ENCODE measurements at regions not wholly inside any gene's neighbourhood (a gene's known extent, or its start where the extent isn't known, plus 50 kb on each side); places are given as distances from the start of the nearest gene placed in this dataset.
"Not testable (repeated sequence)": the region's sequence is repeated elsewhere in the genome, so short reads cannot be mapped to it uniquely, and the experiment has no call there.

DNA sequence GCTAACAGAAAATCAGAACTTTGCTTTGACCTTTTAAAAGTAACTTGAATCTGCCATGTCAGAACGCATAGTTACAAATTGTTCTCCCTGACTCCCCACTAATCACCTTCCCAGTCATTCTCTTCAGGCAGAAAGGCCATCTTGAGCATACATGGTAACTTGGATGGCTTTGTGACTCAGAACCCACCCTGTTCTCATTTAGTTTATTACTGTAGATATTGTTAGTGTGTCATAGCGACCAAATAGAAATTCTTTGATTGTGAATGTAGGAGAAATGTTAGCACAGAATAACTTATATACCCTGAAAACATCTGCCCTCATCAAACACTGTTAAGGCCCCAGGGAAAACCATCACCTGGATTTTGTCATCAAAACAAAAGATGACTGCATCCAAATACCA lies 382.0 kb downstream of the MAGEB5 start:
- no peak for DNase-seq (ENCODE audit: low read depth in 2 of 2)

DNA sequence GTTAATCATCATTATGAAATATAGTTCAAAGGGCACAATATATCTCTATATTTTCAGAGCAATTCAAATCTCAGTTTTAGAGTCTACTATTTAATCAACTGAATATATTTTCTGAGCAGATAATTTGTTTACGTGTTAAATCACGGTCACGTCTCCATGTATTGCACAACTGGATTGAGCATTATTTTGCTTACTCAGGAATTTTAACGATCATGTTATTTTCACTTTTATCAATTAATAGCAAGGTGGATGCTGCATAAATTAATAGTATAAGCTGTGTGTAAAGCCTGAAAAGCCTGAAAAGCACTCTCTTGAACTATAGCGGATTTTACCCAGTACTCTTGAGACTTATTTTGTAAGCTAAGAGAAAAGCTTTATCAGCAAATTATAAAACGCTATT lies 374.9 kb downstream of the MAGEB5 start:
- no peak for DNase-seq (ENCODE audit: low read depth in 2 of 2)

DNA sequence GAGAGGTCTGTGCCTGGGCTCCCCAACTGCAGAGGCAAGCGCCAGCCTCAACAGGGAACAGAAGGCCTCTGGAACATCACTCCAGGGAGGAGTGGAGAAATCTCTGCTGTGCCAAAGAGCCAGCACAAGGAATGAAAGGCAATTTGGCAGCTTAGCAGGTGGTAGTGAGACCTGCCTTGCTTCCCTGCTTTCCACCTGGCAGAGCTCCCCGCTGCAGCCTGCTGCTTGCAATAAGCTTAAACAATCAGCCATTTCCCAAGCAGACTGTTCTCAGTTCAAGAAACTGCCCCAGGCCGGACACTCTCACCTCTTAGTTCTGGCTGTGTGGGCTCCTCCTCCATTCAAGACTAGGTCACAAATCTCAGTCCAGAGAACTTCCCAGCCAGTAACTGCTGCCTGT lies 370.6 kb downstream of the MAGEB5 start:
- no peak for DNase-seq (ENCODE audit: low read depth in 2 of 2)

DNA sequence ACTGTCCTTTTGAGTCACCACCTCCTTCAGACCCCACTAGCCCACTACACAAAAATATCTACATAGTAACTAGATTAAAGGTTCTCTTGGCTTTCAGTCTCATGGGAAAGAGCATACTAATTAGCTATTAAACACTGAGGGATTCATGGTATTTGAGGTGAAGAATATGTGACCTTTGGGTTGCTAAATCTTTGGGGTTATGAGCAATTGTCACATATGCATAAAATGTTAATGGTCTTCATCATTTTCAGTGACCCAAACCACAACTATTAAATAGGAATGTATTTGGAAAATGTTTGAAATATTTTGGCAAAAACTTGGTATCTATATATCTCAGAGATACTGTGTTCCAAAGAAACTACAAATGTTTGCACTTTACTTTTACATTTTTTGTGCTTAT lies 365.1 kb downstream of the MAGEB5 start:
- DNase-seq (ENCODE audit: low read depth in 2 of 2), result no peak

DNA sequence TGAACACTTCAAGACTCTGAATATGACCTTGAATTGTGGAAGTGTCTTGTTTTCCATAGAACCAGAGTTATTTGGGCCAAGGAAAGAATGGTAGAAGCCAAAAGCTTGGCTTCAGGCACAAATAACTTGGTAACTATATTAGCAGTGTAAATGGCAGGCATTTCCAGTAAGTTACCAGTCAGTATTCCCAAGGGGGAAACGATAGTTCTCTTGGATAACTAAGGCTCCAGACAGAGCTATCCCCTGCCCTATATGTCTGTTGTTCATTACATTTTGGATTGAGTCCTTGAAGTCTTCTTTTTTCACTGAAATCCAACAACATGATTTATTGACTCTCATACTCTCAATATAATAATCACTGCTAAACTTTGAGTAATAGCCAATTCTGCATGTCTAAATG lies 364.1 kb downstream of the MAGEB5 start:
- no peak for DNase-seq (ENCODE audit: low read depth in 2 of 2)

DNA sequence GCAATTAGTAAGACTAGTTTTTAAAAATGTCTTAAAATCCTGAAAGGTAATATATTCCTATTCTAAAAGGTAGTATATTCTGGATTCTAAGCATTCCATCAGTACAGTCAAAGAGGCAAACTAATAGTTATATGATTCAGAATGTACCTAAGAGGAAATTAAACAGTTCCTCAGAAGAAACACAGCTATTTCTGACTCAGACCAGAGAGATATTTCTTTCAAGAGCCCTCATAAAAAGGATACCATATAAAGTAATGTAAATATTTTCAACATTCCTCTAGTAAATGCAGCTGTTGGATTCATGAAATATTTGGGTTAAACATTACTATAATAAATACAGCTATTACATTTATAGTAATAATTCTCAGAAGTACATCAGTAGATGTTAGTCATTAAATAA lies 358.3 kb downstream of the MAGEB5 start:
- no peak for DNase-seq (ENCODE audit: low read depth in 2 of 2)

DNA sequence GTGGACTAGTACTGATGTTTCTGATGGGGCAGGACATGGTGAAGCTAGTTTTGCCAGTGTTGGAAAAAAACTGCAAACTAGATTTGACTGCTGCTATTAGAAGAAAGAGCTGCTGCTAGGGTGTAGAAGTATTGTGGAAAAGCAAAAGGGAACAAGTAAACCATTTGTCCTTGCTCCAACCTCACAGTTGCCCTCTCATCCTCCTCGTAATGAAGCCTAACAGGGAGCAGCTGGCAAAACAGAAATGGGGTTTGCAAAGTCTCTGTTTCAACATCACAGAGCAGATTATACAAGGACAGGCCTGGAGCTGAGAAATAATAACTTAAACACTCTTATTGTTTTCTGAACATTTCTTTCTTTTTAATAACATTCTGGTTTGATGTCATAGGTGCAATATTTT lies 346.2 kb downstream of the MAGEB5 start:
- no peak for DNase-seq (ENCODE audit: low read depth in 2 of 2)

DNA sequence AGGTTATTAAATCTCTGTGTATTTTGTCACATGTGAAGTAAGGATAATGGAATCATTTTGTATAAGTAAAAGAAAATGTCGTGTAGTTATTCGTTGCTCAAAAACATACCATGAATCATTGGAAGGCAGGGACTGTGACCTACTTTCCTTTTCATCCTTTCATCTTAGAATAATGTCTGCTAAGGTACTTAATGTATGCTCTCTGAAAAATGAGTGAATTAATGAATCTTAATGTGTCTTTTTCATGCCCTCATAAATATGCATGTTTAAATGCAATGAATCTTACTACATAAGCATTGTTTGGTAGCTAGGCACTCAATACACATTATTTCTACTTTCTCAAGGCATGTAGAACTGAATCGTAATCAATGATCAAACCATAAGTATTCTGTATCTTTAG lies 343.9 kb downstream of the MAGEB5 start:
- DNase-seq (ENCODE audit: low read depth in 2 of 2), result no peak

DNA sequence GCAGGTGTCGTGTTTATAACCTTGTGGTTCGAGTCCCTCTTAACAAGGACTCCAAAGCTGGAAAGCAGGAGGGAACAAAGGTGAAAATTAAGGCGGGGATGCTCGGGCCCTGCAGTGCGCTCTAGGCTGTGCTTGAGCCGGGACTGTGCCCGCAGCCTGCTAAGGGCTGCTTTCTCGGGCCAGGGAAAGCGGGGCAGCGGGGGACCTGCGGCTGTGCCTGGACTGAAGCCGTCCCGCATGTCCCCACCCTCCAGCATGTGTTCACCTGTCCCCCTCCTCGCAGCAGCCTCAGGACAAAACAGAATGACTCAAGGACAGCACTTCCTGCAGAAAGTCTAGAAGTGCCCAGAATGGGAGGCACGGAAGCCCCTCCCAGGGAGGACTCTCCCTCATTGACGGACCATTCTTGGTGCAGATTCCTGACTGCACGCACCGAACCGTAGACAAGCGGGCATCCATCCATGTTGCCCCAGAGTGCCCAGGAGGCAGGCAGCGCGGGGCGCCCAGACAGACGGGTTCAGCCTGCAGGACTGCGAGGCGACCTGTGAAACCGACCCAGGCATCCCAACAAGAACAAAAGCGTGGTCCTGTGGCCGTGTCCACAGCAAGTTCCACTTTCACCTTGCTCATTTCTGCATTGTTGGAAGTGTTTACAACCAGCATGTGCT lies 342.9 kb downstream of the MAGEB5 start:
- no peak for DNase-seq (ENCODE audit: low read depth in 2 of 2)

DNA sequence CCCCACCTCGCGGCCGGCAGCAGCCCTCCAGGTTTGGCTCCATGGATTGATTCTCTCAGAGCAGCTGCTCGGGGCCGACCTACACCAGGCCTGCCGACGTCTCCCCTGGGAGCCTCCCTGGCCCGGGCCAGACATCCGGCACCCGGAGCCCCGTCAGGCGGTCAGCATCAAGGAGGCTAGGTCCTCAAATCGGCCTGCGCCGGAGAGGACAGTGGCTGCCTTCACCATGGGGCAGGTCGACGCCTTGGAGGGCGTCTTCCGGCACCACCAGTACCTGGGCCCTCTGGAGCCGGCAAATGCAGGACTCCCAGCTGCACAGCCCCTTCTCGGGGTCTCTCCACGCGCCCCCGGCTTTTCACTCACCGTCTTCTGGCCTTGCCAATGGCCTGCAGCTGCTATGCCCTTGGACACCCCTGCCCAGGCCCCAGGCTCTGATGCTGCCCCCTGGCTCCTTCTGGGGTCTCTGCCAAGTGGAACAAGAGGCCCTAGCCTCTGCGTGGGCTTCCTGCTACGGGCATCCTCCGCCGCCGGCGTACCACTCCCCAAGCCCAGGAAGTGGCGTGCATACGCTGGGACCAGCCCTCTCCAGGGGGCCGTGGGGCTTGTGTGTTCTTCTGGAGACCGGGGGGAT lies 341.8 kb downstream of the MAGEB5 start:
- DNase-seq (ENCODE audit: low read depth in 2 of 2), result no peak

DNA sequence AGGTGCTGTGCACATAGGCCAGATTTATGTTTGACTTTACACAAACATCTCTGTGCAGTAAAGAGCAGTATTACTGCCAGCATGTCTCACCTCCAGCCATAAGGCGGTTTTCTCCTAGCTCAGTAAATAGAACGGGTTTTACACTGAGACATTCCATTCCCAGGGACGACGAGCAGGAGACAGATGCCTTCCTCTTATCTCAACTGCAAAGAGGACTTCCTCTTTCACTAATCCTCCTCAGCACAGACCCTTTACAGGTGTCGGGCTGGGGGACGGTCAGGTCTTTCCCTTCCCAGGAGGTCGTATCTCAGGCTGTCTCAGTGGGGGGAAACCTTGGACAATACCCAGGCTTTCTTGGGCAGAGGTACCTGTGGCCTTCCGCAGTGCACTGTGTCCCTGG lies 309.8 kb downstream of the MAGEB5 start:
- DNase-seq (ENCODE audit: low read depth in 2 of 2), result not testable (repeated sequence)

DNA sequence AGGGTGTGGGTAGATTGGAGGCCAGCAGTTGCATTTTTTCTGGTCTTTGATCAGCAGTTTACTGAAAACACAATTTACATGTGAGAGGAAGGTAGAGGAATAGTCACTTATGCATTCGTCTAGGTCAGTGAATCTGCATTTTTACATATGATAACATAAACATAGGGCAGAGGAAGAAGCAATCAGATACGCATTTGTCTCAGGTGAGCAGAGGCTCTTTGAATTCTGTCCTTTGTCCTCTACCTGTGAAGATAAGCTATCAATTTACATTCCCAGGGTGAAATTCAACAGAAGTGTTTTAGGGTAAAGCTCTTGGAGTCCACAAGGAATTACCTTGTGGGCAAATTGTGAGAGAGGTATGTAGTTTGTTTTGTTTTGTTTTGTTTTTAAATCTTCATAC lies 306.5 kb downstream of the MAGEB5 start:
- DNase-seq (ENCODE audit: low read depth in 2 of 2), result no peak

DNA sequence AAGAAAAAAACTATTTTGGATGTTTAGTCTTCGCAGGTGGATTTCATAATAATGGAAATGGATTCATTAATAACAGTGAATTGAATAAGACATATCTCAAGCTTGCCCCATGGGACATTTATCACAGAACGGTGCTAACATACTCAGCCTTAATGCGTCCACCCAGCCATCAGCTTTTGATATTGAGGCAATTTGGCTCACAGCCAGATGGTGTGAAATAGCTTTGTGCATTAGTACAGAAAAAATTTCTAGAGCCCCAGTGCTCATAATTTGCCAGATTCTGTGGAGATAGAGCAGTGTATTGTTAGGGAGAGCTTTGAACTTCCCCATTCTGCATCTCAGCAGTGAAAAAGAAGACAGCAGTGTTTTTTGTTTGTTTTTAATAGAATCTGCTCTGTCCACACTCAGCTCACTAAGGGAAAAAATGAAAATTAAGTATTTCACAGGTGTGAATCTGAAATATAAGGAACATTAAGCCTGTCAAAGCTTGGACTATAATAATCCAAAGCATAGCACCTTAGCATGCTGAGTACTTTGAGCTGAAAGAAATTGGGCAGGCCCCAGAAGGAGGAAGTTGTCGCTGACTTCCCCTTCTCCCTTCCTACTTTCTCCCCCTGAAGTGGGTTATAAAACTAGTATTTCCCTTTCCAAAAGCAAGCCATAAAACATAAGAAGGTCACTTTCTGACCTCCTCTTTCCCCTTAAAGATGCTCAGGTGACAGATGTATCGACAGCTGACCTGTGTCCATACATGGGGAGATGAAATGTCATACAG lies 295.8 kb downstream of the MAGEB5 start:
- no peak for DNase-seq (ENCODE audit: low read depth in 2 of 2)

DNA sequence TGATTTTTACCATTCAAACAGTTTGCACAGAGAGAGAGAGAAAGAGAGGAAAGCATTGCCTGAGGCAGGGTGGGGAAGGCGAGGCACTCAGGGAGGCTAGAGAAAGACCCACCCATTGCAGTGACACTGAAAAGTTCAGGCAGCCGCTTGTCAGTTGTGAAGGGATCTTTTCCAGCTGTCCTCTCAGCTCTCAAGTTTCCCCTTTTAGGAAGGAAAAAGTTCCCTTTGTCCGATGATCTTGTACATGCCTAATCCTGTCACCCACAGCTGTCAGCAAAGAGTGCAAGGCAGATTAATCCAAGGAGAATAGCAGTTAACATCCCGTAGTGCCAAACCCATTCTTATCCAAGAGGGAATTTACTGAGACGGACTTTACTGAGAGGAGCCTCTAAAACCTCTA lies 255.0 kb downstream of the MAGEB5 start:
- no peak for DNase-seq (ENCODE audit: low read depth in 2 of 2)

DNA sequence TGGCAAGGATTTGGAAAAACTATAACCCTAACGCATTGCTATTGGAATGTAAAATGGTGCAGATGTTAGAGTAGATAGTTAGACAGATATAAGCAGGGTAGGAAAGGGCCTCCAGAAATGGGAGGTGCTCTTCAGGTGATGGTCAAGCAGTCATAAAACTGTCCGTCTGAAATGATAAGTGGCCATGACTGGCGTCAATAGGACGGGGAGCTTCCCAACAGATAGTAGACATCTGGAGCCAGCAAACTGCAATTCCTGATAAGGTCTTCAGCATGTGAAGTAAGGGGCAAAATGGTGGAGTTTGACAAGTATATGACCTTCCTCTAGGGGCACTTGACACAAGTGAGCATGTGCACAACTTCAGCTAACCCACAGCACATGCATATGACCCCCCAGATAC lies 250.4 kb downstream of the MAGEB5 start:
- no peak for DNase-seq (ENCODE audit: low read depth in 2 of 2)

DNA sequence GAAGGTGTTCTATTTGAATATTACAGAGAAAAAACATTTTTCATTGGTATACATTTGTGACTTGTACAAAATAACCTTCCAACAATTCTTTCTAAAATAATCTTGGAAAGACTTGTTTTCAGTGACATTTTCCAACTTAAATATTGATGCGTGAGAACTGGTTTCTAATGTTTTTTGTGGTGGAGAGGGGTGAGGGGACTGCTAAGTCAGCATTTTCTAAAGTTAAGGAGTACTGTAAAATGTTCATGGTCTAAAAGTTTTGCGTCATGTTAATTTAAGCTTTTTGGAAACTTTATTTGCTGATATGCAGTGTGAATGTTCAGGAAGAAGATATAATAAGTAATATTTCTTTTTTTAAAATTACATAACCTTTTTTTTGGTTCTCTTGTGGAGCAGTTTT lies 229.3 kb downstream of the MAGEB5 start:
- no peak for DNase-seq (ENCODE audit: low read depth in 2 of 2)

DNA sequence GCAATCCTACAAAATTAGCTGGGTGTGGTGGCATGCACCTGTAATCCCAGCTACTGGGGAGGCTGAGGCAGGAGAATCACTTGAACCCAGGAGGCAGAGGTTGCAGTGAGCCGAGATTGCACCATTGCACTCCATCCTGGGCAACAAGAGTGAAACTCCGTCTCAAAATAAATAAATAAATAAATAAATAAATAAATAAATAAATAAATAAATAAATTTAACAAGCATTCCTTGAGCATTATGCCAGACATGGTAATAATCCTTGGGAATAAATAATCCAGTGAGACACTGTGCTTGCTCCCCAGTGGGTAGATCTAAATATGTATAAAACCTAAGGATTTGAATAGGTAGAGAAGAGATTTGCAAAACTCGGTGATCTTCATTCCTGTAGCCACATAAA lies 228.4 kb downstream of the MAGEB5 start:
- DNase-seq (ENCODE audit: low read depth in 2 of 2), result not testable (repeated sequence)

DNA sequence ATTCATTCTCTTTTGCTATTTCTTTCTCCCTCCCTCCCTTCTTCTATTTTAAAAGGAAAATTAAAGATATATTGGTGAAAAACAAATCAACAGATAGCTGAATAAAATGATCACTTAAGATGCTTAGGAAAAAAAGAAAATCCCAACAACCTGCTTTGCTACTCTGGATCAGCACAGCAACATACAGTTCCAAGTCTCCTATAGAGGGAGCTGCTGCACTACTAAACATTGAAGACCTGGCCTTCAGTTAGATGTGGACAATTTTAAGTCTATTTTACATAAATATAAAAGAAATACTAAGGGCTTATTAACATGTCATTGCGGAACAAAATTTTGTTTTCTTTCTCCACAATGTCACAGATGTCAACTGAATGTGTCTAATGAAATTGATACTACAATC lies 226.4 kb downstream of the MAGEB5 start:
- no peak for DNase-seq (ENCODE audit: low read depth in 2 of 2)

DNA sequence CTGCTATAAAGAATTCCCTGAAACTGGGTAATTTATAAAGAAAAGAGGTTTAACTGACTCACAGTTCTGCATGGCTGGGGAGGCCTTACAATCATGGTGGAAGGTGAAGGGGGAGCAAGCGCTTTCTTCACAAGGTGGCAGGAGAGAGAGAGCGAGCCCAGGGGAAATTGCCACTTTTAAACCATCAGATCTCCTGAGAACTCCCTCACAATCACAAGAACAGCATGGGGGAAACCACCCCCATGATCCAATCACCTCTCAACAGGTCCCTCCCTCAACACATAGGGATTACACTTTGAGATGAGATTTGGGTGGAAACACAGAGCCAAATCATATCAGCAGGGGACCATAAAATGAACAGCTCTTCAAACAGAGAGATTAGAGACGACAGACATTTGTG lies 198.6 kb downstream of the MAGEB5 start:
- no peak for DNase-seq (ENCODE audit: low read depth in 2 of 2)

DNA sequence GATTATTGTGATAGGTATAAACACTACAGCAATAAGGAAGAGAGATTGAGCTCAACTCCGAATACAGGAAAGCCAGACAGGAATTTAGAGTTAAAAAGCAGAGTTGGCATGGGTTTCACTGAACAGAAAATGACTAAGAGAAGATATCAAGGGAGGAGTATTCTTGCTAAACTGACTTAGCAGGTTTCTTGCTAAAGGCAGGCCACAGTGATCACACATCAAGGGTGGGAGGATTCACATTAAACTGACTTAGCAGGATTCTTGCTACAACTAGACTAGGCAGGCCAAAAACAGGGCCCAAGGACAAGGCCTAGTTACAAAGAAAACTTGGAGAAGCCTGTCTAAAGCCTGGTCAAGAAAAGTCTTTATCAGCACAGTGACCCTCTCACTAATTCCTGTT lies 195.1 kb downstream of the MAGEB5 start:
- no peak for DNase-seq (ENCODE audit: low read depth in 2 of 2)

DNA sequence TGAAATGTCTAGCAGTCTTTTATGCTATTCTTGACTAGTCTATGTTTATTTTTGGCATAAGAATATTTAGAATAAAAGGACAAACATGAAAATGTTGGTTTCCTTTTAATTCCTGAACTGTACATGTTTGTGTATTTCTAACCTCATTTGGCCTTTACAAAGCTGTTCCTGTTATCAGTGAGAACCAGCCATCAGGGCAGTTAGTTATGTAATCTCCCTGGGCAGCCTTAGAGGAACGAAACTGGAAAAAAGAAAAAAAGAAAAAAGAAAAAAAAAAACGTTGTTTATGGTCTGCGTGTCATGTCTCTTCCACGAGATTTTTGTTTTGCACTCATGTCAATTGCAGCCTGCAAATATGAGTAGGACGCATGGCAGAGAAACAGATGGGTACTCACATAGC lies 193.7 kb downstream of the MAGEB5 start:
- DNase-seq (ENCODE audit: low read depth in 2 of 2), result no peak

DNA sequence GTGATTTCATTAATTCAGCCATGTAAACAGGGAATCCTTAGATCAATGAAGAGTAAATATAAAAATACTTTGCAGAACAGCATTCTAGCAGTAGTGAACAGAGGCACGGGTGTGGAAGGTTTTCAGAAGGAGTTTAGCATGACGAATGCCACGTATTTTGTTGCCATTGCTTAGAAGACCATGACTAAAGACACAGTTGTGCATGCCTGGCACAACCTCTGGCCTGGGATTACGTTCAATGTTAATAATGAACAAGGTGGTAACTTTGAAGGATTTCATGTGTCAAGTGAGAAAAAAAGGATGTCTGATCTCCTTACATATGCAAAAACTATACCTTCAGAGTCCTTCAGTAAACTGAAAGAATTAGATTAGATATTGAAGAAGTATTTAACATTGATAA lies 171.9 kb downstream of the MAGEB5 start:
- DNase-seq (ENCODE audit: low read depth in 2 of 2), result no peak

DNA sequence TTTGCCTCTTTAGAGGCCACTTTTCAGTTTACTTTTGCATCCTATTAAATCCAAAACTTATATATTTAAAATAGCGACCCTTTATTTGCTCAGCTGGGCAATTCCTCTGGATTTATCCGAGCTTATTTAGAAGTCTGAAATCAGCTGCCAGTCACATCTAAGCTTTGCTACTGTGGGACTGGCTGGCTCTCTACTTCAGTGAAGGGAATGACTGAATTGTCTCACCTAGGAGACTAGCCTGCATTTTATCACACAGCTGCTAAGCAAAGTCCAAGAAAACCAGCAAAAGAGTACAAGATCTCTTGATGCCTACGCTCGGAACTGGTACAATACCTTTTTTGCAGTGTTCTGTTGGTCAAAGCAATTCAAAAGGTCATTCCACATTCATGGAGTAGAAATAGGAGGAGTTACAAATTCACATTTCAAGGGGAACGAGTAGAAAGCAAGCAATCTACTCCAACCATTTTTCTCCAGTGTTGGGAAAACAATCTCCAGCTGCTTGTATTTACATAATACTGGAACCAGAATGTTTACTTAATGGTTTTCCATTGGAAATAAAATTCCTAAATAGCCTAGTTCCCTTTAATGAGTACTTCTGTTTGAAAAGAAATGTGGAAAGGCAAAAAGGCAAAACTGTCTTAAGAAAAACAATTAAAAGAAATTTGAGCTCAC lies 160.2 kb downstream of the MAGEB5 start:
- DNase-seq (ENCODE audit: low read depth in 2 of 2), result no peak
